Endometrium (tissue), 2 donors: ENCODE measurements at regions not wholly inside any gene's neighbourhood (a gene's known extent, or its start where the extent isn't known, plus 50 kb on each side); places are given as distances from the start of the nearest gene placed in this dataset.

Experiments
- FAIRE-seq: peaks from 2 replicates; lab custom pipeline; 2012; peaks lifted over from hg19 to GRCh38; lab: Jason Lieb, UNC
- donor health status: control.
- donor health status: control.

GRCh38 chr14:76664790-76665189, 96.5 kb upstream of the VASH1 start:
- FAIRE-seq, result no peak

GRCh38 chr14:76666746-76667145, 94.5 kb upstream of the VASH1 start:
- FAIRE-seq, result no peak

GRCh38 chr14:76669770-76670169, 91.5 kb upstream of the VASH1 start:
- FAIRE-seq, result no peak

- no peak for FAIRE-seq
These were observed 89.1 kb upstream of the VASH1 start for GRCh38 chr14:76672123-76672522.

GRCh38 chr14:76673261-76673660, 88.0 kb upstream of the VASH1 start:
- no peak for FAIRE-seq

- no peak for FAIRE-seq
These were observed 86.2 kb upstream of the VASH1 start for GRCh38 chr14:76675046-76675445.

- FAIRE-seq, result no peak
These were observed 84.7 kb upstream of the VASH1 start for GRCh38 chr14:76676539-76676938.

- FAIRE-seq, result no peak
These were observed 83.6 kb upstream of the VASH1 start for GRCh38 chr14:76677534-76678145.

- no peak for FAIRE-seq
These were observed 82.9 kb upstream of the VASH1 start for GRCh38 chr14:76678244-76678800.

GRCh38 chr14:76682367-76682766, 78.9 kb upstream of the VASH1 start:
- no peak for FAIRE-seq

GRCh38 chr14:76686646-76687045, 74.6 kb upstream of the VASH1 start:
- FAIRE-seq, result no peak

GRCh38 chr14:76687611-76688382, 73.5 kb upstream of the VASH1 start:
- FAIRE-seq, result no peak

GRCh38 chr14:76688383-76688671, 72.9 kb upstream of the VASH1 start:
- no peak for FAIRE-seq

GRCh38 chr14:76690502-76691105, 70.7 kb upstream of the VASH1 start:
- FAIRE-seq, result no peak

GRCh38 chr14:76694106-76694505, 67.2 kb upstream of the VASH1 start:
- no peak for FAIRE-seq

GRCh38 chr14:76695263-76695920, 65.9 kb upstream of the VASH1 start:
- no peak for FAIRE-seq

- FAIRE-seq, result no peak
These were observed 64.9 kb upstream of the VASH1 start for GRCh38 chr14:76696361-76696760.

- FAIRE-seq, result no peak
These were observed 64.5 kb upstream of the VASH1 start for GRCh38 chr14:76696791-76697190.

- FAIRE-seq, result no peak
These were observed 63.9 kb upstream of the VASH1 start for GRCh38 chr14:76697246-76697905.

GRCh38 chr14:76698191-76698590, 63.1 kb upstream of the VASH1 start:
- no peak for FAIRE-seq

GRCh38 chr14:76698631-76699030, 62.6 kb upstream of the VASH1 start:
- no peak for FAIRE-seq

- no peak for FAIRE-seq
These were observed 61.9 kb upstream of the VASH1 start for GRCh38 chr14:76699209-76699938.
